GM12864 (cell line): ENCODE measurements at regions not wholly inside any gene's neighbourhood (a gene's known extent, or its start where the extent isn't known, plus 50 kb on each side); places are given as distances from the start of the nearest gene placed in this dataset.

Experiments
- DNase-seq: peaks from one replicate; pipeline ENCODE4 v3.0.0-alpha.2; 2011; ENCODE audit warnings: low read depth
- H3K4me3 ChIP-seq: 2 replicates; pipeline ENCODE4 v1.5.1; 2011; ENCODE audit warnings: mild to moderate bottlenecking, low read depth, low read length, control low read depth
- CTCF ChIP-seq: IDR thresholded peaks from 2 replicates; pipeline ENCODE4 v1.5.1; 2011; ENCODE audit warnings: low read depth, mild to moderate bottlenecking, moderate library complexity, low read length, control low read depth, inconsistent platforms; ENCODE audit errors: missing control alignments

GRCh38 chr2:129729646-129730045, 249.8 kb upstream of the RAB6C start:
- H3K4me3 ChIP-seq, result no peak overlapping the region
- TF ChIP-seq CTCF, result no peak
- no peak for DNase-seq

GRCh38 chr2:129730979-129731378, 248.5 kb upstream of the RAB6C start:
- TF ChIP-seq CTCF, result no peak
- no peak overlapping the region for H3K4me3 ChIP-seq
- DNase-seq, result no peak

- DNase-seq, result no peak
- TF ChIP-seq CTCF, result no peak
- H3K4me3 ChIP-seq, result no peak overlapping the region
These were observed 247.4 kb upstream of the RAB6C start for GRCh38 chr2:129731907-129732629.

GRCh38 chr2:129732630-129733026, 246.8 kb upstream of the RAB6C start:
- no peak for TF ChIP-seq CTCF
- H3K4me3 ChIP-seq, result no peak overlapping the region
- DNase-seq, result no peak

GRCh38 chr2:129733041-129733440, 246.4 kb upstream of the RAB6C start:
- DNase-seq, result no peak
- no peak for TF ChIP-seq CTCF
- H3K4me3 ChIP-seq, result no peak overlapping the region

GRCh38 chr2:129733579-129733978, 245.9 kb upstream of the RAB6C start:
- no peak for DNase-seq
- no peak overlapping the region for H3K4me3 ChIP-seq
- TF ChIP-seq CTCF, result no peak

GRCh38 chr2:129734343-129735034, 245.0 kb upstream of the RAB6C start:
- no peak for TF ChIP-seq CTCF
- DNase-seq, result no peak
- no peak overlapping the region for H3K4me3 ChIP-seq
